GM21717 (cell line): ENCODE measurements at regions not wholly inside any gene's neighbourhood (a gene's known extent, or its start where the extent isn't known, plus 50 kb on each side); places are given as distances from the start of the nearest gene placed in this dataset.
"Not testable (repeated sequence)": the region's sequence is repeated elsewhere in the genome, so short reads cannot be mapped to it uniquely, and the experiment has no call there.

Experiments
- ATAC-seq: cut with Tn5 transposase; IDR thresholded peaks from one replicate; pipeline ENCODE4 v1.9.1; 2021; ENCODE audit warnings: mild to moderate bottlenecking, moderate library complexity; ENCODE audit not compliant: unreplicated experiment

DNA sequence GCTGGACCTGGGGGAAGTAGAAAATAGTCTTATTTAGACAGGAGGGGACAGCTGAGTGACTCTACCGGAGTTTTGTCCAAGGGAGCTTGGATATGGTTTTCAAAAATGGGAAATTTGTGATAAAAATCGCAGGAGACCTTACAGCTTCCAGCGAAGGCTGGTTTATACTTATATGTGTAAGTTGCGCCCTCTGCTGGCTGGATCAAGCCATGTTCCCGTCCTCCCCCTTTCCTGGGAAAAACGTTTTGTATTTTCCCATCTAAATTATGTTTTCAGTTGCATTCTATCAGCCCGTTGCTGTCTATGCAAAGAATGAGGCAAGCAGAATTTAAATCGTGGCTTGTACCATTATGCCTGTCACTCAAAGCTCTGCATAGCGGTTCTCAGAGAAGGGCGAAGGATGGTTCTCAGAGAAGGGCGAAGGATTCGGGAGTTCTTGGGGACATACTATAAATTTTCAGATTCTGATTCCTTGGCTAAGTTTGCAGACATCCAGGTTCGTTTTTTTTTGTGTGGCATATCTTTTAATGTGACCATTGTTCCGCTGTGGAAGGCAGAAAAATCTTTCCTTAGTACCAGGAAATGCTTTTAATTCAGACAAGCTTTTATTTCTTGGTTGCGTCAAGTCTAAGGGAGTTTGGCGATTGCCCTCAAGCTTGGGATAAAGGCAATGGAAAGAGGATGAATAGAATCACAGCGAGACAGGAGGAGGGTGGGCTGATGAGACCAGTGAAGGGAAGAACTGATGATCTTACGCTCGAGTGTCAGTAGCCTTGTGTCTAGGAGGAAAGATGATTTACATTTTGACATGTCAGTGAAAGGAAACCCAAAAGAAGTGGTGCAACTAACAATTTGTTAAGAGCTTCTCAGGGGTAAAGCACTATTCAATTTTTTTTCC lies 128.5 kb upstream of the ARX start:
- no peak for ATAC-seq

DNA sequence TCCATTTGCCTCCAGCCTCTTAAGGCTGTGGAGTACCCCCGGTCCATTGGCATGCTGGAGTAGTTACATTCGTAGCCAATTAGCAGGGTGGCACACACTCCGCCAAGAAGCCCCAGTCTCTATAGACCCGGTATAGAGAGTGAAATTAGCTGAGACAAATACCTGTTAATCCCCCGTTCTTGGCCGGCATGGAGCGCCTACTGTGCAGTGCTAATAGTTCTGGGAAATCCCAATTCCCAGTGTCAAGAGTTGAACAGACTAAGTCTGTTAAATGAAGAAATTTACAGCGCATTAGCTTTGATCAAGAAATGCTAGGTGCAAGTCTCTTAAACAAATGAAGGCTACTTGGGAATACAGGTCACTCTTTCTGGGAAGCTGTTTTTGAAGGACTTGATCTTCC lies 127.8 kb upstream of the ARX start:
- no peak for ATAC-seq

DNA sequence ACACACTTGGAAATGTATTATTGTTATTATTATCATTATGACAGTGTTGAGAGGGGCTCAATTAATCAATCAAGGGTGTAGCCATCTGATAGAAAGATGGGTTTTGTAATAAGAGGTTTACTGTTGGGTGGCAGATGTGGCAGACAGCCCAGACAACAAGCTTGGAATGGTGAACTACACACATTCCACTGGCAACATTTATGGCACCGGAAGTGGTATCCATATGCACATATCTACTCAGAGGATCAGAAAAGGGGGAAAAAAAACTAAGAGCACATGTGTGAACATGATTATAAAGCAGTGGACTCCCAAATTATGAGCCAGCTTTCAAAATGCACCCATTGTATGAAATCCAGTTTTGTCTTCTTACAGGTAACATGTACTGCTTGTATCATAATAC lies 125.9 kb upstream of the ARX start:
- ATAC-seq = no peak

DNA sequence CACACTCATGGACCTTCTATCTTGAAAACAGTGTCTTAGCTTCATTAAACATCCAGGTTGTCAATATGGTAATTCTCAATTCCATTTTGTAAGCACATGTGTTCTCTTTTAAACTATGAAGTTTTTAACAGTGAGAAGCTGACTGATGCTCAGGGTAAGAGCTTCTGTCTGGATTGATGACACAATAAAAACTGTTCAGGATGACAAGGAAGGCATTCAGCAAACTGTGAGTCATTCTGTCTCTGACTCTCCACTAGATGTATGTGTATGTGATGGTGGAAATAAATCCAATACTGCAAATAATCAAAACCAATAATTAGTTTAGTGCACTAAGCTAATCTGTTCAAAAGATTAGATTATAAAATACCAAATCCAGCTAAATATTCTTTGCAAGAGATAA lies 115.3 kb upstream of the ARX start:
- ATAC-seq = no peak

DNA sequence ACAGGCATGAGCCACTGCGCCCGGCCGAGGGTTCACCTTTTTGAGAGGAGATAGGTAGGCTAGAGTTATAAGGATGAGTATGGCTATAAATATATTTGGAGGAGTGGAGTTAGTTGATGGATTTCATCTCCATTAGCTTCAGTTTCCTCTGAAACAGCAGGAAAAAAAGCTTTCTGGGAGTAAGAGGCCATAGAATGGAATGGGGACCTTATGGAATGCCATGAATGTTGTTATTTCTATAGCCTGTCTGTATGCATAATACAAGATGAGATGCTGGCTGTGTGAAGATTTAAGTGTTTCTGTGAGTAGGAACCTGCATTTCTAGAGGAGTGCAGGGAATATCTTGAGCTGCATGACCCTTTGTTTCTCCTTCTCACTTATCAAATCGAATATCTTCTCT lies 114.9 kb upstream of the ARX start:
- ATAC-seq = no peak

DNA sequence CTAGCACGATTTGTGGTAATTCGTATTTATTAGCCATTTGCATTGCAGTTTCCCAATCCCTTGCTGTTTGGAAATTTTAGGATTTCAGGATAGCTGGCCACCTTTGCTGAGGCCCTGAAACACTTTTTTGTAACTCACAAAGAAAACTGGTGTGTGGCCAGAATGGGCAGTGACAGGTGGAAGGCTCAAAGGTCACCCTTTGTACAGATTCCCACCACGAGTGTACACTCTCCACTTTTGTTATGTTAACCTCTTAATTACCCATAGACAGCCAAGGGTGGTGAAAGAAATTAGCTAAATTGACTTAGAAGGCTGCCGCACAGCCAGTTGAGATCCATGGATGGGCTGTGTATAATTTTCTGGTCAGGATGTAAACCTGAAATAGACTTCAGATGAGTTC lies 109.7 kb upstream of the ARX start:
- ATAC-seq = no peak

DNA sequence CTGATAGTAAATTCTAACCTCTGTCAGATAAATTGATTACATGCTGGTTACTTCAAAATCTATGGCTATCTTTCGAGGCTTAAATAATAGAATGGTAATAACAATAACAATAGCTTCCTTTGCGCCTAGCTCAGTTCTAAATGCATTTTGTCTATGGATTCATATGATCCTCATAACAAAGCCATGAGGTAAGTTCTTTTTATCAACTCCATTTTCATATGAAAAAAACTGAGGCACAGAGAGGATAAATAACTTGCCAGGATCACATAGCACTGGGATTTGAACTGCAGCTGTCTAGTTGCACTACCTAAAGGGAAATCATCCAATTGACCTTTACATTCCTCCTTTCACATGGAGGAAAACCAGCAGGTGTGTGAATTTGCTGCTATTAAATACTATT lies 108.6 kb upstream of the ARX start:
- no peak for ATAC-seq

DNA sequence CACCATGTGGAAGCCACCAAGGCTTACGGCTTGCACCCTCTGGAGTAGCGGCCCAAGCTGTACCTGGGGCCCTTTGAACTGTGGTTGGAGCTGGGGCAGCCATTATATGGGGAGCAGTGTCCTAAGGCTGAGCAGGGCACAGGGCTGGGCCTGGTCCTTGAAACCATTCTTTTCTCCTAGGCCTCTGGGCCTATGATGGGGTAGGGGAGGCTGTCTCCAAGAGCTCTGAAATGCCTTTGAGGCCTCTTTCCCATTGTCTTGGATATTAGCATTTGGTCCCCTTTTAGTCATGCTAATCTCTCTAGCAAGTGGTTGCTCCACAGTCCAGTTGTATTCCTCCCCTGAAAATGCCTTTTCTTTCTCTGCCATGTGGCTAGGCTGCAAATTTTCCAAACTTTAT lies 96.4 kb upstream of the ARX start:
- no peak for ATAC-seq

DNA sequence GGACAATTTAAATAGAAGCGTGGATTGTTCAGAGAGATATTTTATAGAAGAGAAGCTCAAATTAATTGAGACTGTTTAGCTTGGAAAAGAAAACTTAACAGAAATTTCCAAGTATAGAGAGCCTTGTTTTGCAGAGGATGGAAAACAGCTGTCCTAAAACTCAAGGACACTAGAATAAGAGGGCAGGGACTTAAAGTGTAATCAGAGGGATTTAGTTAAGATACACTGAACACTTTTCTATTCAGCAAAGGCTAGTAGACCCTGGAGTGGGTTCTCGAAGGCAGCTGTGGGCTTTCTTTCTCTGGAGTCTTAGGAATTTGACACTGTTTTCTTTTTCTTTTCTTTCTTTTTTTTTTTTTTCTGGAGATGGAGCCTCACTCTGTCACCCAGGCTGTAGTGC lies 92.7 kb upstream of the ARX start:
- no peak for ATAC-seq

DNA sequence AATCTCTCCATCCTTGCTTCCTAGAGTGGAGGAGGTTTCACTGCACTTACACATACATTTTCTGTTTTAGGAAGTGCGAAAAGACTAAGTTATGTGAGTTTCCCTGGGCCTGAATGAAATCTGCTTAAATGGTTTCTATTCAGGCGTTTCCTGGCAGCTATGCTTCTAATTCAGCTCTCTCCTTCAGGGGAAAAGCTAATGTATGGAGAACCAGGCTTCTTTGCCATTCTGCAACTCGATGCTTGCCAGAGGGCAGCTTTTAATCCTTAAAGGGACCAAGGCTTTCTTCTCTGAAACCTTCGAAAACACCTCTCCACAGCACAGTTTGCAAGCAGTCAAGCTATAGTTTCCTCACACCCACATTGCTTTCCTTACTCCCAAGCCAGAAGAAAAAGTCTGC lies 89.5 kb upstream of the ARX start:
- no peak for ATAC-seq

DNA sequence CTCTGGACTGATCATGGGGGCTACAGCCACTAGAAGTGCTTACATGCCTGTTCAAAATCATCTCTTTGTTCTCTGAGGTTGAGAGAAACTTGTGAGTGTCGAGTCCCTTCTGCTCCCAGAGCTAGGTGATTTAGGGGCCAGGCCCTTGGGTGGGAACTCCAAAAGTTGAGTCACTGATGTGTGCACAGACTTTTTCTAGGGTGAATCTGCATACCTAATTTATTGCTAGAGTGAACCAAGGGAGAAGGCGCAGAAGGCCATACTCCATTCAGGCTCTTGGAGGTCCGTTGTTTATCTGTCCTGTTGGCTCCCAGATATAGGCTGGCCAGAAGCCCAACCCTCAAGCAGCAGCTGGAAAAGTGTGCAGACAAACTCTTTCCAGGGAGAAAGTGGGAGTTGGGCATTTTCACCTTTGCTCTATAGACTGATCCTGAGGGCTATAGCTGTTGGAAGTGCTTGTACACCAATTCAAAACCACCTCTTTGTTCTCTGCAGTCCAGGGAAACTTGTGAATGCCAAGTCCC lies 80.8 kb upstream of the ARX start:
- ATAC-seq = no peak

DNA sequence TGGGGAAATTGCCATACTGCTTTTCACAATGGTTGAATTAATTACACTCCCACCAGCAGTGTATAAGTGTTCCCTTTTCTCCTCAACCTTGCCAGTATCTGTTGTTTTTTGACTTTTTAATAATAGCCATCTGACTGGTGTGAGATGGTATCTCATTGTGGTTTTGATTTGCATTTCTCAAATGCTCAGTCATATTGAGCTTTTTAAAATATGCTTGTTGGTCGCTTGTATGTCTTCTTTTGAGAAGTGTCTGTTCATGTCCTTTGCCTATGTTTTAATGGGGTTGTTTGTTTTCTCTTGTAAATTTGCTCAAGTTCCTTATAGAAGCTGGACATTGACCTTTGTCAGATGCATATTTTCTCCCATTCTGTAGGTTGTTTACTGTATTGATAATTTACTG lies 75.4 kb upstream of the ARX start:
- ATAC-seq = not testable (repeated sequence)

DNA sequence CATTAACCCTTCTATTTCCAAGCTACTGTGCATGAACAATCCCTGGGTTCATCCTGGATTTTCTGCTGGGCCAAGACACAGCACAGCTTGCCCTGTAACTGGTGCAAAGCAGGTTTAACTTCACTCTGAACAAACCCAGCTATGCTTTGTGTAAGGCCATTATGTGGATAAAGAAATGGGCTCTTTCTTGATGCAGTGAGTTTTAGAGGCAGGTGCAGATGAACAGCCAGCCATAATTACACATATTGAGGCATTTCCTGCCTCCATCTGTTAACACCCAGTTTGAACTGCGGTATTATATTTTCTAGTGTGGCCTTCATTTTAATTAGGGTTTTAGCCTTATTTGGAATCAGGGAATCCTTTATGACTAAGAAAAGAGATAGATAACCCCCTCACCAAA lies 68.7 kb upstream of the ARX start:
- ATAC-seq = no peak

DNA sequence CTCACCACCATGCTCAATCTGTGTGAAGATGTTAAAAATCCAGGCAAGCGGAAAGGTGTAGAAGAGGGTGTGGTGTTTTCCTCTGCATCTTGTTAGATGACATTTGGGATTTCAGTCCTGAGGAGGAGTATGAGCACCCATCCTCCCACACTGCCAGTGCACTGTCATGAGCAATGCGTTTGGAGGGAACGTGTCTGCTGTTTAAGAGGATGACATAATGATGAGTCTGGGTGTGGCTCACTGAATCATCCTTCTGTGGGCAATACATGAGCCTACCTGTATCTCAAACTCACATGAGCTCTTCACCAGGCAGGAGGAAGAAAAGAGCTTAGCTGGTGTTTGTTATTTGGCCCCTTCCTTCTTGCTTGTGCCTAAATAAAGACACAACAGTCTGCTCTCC lies 67.9 kb upstream of the ARX start:
- ATAC-seq = no peak

DNA sequence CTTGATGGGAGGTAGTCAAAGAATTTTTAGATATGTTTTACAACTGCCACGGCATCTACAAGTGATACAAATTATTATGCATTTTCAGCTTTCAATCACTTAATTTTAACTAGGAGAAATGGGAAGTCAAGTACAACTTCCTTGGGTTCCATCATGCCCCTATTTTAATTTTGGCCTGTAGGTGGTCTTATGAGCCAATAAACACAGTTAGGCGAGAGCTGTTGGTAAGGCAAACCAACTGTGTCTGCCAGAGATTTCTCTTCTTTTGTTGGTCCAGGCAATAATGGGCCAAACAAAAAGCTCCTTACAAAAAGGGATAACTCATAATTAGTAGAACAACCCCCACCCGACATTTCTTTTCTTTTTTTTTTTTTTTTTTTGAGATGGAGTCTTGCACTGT lies 63.3 kb upstream of the ARX start:
- no peak for ATAC-seq

DNA sequence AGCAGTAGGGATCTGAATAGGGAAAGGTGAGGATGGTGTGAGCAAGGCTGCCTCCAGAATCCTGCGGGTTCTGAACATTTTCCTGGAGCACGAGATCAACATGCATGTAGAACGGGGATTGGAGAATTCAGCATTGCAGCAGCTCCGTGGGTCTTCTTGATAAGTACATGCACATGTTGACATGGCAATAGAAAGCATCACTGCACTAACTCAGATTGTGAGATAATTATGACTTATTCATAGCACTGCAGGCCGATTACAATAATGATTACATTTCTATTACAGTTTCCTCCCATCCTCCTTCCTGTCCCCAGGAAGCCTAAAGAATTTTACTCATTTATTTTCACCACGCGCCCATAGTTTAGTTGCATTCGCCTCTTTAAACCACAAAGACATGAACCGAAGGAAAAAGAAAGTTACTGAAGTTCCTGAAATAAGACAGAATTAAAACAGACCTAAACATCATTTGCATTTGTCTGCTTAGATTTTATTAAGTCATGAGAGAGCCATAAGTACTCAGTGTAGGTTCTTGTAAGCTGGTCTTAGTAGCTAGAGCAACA lies 61.3 kb upstream of the ARX start:
- no peak for ATAC-seq

DNA sequence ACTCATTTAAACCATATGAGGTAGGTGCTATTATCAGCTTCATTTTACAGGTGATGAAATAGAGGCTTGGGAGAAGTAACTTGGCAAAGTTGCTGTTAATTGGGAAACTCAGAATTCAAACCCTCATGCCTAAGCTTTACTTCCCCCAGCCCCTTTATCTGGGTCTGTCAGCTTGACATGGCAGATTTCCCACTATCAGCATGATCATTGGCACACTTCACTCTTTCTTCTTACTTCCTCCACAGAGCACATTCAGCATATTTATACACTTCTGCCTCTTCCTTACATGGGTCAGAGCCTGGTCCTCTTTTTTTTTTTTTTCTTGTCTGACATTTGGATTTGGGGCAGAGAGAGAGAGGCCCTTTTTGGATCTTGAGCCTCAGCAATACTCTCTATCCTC lies 56.5 kb upstream of the ARX start:
- no peak for ATAC-seq

DNA sequence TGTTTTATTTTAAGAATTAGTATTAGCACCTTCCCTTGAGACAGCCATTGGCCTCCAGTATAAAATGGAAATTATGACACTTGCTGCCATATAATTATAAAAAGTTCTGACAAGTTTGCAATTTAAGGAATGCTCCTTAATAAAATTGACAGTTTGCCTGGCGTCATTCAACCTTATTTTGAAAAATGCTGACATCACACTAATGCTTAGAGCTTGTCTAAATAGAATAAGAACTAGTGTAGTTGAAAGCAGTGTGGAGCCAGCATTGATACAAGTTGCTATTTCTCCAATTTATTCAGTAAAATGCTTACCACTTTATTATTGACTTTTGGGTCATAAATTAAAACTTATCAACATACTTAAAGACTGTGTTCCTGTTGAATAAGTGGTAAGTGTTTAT lies 54.3 kb upstream of the ARX start:
- no peak for ATAC-seq

DNA sequence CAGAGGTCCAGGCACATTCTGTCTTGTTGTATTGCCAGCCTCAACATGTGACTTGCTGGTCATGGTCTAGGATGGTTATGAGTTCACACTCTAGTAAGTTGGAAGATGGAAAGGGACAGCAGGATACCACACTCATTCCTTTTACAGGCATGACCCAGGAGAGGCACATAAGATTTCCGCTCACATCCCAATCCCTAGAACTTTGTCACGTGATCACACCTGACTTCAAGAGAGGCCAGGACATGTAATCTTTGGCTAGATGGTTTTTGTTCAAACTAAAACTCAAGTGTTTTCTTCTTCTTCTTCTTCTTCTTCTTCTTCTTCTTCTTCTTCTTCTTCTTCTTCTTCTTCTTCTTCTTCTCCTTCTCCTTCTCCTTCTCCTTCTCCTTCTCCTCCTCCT lies 53.4 kb upstream of the ARX start:
- no peak for ATAC-seq

DNA sequence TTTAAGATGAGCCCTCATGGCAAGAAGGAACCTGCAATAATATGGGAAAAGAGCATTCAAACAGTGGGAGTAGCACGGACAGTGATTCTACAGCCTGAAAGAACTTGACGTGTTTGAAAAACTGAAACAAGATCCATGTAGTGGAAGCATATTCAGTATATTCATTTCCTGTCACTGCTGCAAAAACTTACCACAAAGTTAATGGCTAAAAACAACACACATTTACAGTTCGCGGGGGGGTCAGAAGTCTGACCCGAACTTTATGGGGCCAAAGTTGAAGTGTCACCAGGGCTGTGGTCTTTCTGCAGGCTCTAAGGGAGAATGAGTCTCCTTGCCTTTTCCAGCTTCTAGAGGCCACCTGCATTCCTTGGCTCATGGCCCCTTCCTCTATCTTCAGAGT lies 52.6 kb upstream of the ARX start:
- no peak for ATAC-seq

DNA sequence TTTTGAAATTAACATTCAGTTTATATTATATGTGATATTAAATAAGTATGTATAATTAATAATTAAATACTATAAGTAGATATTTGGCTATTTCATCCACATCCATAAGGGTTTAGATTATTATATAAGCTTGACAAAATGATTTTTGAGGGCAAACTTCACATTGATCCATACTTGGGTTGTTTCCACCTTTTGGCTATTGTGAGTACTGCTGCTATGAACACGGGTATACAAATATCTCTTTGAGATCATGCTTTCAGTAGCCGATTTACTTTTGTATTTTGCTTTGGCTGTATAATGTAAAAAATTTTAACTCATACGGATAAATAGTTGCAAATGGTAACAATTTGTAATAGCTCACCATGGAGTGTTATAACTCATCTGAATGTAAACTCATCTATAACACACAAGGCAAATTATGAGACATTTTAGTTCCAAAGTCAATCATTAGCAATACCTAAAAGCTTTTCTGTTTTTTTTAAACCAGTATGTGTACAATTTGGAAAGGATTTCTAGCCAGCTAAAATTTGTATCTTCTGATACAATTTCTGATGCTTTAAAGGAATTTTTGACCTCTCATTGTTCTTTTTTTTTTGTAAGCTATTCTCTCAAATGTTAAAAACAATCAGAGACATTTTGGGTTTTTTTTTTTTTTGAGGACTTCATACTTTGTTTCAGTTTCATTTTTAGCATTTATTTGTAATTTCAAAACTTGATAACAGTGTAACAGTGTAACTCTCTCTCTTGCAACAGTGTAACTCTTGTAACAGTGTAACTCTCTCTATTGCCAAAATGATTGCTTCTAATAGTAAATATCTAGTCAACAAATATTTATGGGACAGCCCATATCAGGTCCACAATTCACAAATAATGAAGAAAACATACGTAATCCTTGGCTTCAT lies 51.8 kb upstream of the ARX start:
- peak; percentile 65 for ATAC-seq

DNA sequence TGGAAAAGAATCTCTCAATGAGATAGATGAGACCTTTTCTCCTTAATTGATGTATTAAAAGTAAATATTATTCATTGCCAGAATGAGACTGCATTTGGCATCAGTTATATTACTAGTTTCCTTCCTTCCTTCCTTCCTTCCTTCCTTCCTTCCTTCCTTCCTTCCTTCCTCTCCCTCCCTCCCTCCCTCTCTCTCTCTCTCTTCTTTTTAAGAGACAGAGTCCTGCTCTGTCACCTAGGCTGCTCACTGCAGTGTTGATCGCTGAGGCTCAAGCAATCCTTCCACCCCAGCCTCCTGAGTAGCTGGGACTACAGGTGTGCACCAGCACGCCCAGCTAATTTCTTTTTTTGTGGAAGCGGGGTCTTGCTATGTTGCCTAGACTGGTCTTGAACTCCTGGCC lies 50.4 kb upstream of the ARX start:
- no peak for ATAC-seq
